HCT116 (cell line): ENCODE measurements at regions not wholly inside any gene's neighbourhood (a gene's known extent, or its start where the extent isn't known, plus 50 kb on each side); places are given as distances from the start of the nearest gene placed in this dataset.

Source experiments
- ATAC-seq: fragments of 200-7000 bp; cut with Tn5 transposase; 2 replicates; pipeline ENCODE4 v1.9.1; 2020; ENCODE audit warnings: mild to moderate bottlenecking, moderate library complexity
- BruUV-seq: library from RNA; stranded (reverse); fragments of 400-500 nt; replicated peaks from 2 replicates; lab custom pipeline; 2021; lab: Mats Ljungman, UMichigan
- CTCF ChIA-PET: fragments of 300-600 bp; sonication (Branson Sonifier 250); formaldehyde crosslinking; loops from one replicate; lab custom pipeline; 2021; ENCODE audit warnings: antibody characterized with exemption; lab: Charles Lee
- POLR2A ChIA-PET: fragments of 300-600, 350-600 bp; sonication (Branson Sonifier 250); formaldehyde crosslinking; loops from one replicate; lab custom pipeline; 2021; ENCODE audit warnings: antibody characterized with exemption; lab: Charles Lee
- RAD21 ChIA-PET, 2 experiments: fragments of 300-600 bp; sonication (Branson Sonifier 250); formaldehyde crosslinking; loops; one replicate each; lab custom pipeline; 2023; ENCODE audit warnings: low total read pairs in 2 of 2; ENCODE audit not compliant: uncharacterized antibody in 2 of 2, unreplicated experiment in 2 of 2, low non-redundant PET in 1 of 2; lab: Charles Lee
- DNase-seq: peaks from one replicate; pipeline ENCODE4 v3.0.0-alpha.2; 2010; ENCODE audit warnings: low read depth, low spot score
- H2AFZ ChIP-seq: fragments of 200-600 bp; shearing (Covaris generic), sonication (generic); 2 replicates; pipeline ENCODE4 v1.6.1; 2017; ENCODE audit warnings: low read depth, mixed run types, mixed read lengths, antibody characterized with exemption, low read length; ENCODE audit not compliant: poor library complexity, severe bottlenecking
- H3K27ac ChIP-seq: 2 replicates; pipeline ENCODE4 v1.5.1; 2012; ENCODE audit warnings: low read depth, low read length
- H3K27me3 ChIP-seq: fragments of 200-600 bp; sonication (generic); 2 replicates; pipeline ENCODE4 v1.6.1; 2016; ENCODE audit warnings: mixed run types, low read length, mixed read lengths; ENCODE audit not compliant: insufficient read depth
- H3K36me3 ChIP-seq, 2 experiments: fragments of 200-500 bp in 1 of 2; fragments of 200-600 bp in 1 of 2; sonication (Bioruptor generic) in 1 of 2; sonication (generic) in 1 of 2; 2 replicates each; pipeline versions ENCODE4 v1.5.1 to v1.6.1; 2014 to 2016; ENCODE audit warnings: low read length in 2 of 2, inconsistent platforms in 1 of 2, mixed read lengths in 1 of 2, mixed run types in 1 of 2; ENCODE audit not compliant: insufficient read depth in 2 of 2, control insufficient read depth in 1 of 2
- H3K4me1 ChIP-seq, 2 experiments: fragments of 200-600 bp in 1 of 2; sonication (generic) in 1 of 2; 2 replicates each; pipeline versions ENCODE4 v1.5.1 to v1.6.1; 2012 to 2017; ENCODE audit warnings: low read length in 2 of 2, inconsistent platforms in 1 of 2, mild to moderate bottlenecking in 1 of 2, mixed read lengths in 1 of 2, mixed run types in 1 of 2, moderate library complexity in 1 of 2; ENCODE audit not compliant: insufficient read depth in 2 of 2, control insufficient read depth in 1 of 2
- H3K4me2 ChIP-seq: fragments of 200-600 bp; sonication (generic); 2 replicates; pipeline ENCODE4 v1.6.1; 2017; ENCODE audit warnings: mixed run types, low read length, mixed read lengths
- H3K4me3 ChIP-seq, 2 experiments: fragments of 200-600 bp in 1 of 2; sonication (generic) in 1 of 2; replicated peaks in 1 of 2; 2 replicates each; pipeline ENCODE4 v1.5.1; 2011 to 2016; ENCODE audit warnings: low read length in 2 of 2, control low read depth in 1 of 2, low read depth in 1 of 2, mild to moderate bottlenecking in 1 of 2, mixed read lengths in 1 of 2, mixed run types in 1 of 2
- H3K79me2 ChIP-seq: fragments of 200-600 bp; sonication (generic); 2 replicates; pipeline ENCODE4 v1.6.1; 2017; ENCODE audit warnings: mild to moderate bottlenecking, mixed run types, low read length, moderate library complexity, mixed read lengths; ENCODE audit not compliant: insufficient read depth
- H3K9ac ChIP-seq: fragments of 200-600 bp; sonication (generic); 2 replicates; pipeline ENCODE4 v1.6.1; 2016; ENCODE audit warnings: low read length, mixed read lengths
- H3K9me2 ChIP-seq: fragments of 200-600 bp; sonication (generic), shearing (Covaris generic); 2 replicates; pipeline ENCODE4 v1.6.1; 2017; ENCODE audit warnings: mixed run types, mild to moderate bottlenecking, moderate library complexity; ENCODE audit not compliant: insufficient read depth
- H3K9me3 ChIP-seq, 2 experiments: fragments of 200-500 bp in 1 of 2; fragments of 200-600 bp in 1 of 2; sonication (Bioruptor generic) in 1 of 2; sonication (generic) in 1 of 2; 2 replicates each; pipeline ENCODE4 v1.6.1; 2014 to 2017; ENCODE audit warnings: low read length in 2 of 2, mixed read lengths in 2 of 2, inconsistent platforms in 1 of 2, low read depth in 1 of 2, mild to moderate bottlenecking in 1 of 2, mixed run types in 1 of 2, moderate library complexity in 1 of 2; ENCODE audit not compliant: control insufficient read depth in 1 of 2, insufficient read depth in 1 of 2
- H4K20me1 ChIP-seq: fragments of 200-600 bp; sonication (generic), shearing (Covaris generic); 2 replicates; pipeline ENCODE4 v1.6.1; 2017; ENCODE audit warnings: mixed run types, mild to moderate bottlenecking, moderate library complexity; ENCODE audit not compliant: insufficient read depth
- ATF3 ChIP-seq: IDR thresholded peaks from 2 replicates; pipeline ENCODE4 v1.6.1; 2012
- CBX3 ChIP-seq: IDR thresholded peaks from 2 replicates; pipeline ENCODE4 v1.6.1; 2012; ENCODE audit warnings: low read depth
- CEBPB ChIP-seq: IDR thresholded peaks from 2 replicates; pipeline ENCODE4 v1.6.1; 2012; ENCODE audit warnings: low read depth
- ELF1 ChIP-seq: IDR thresholded peaks from 2 replicates; pipeline ENCODE4 v1.6.1; 2012; ENCODE audit warnings: low read depth, borderline replicate concordance
- EZH2 ChIP-seq: fragments of 200-600 bp; sonication (generic); IDR thresholded peaks from 2 replicates; pipeline ENCODE4 v1.6.1; 2017; ENCODE audit warnings: antibody characterized with exemption, mixed run types
- POLR2A ChIP-seq: IDR thresholded peaks from 2 replicates; pipeline ENCODE4 v1.7.0; 2011; ENCODE audit warnings: borderline replicate concordance; ENCODE audit not compliant: insufficient read depth, insufficient read length; ENCODE audit errors: extremely low read depth
- POLR2AphosphoS5 ChIP-seq: IDR thresholded peaks from 2 replicates; pipeline ENCODE4 v1.6.1; 2011; ENCODE audit warnings: mild to moderate bottlenecking, low read depth, low read length, moderate library complexity
- RAD21 ChIP-seq: IDR thresholded peaks from 2 replicates; pipeline ENCODE4 v1.6.1; 2012; ENCODE audit warnings: low read depth, mild to moderate bottlenecking
- SIN3A ChIP-seq: IDR thresholded peaks from 2 replicates; pipeline ENCODE4 v1.6.1; 2012; ENCODE audit warnings: low read depth
- YY1 ChIP-seq: IDR thresholded peaks from 2 replicates; pipeline ENCODE4 v1.6.1; 2011; ENCODE audit warnings: low read length, low read depth, moderate library complexity, mild to moderate bottlenecking; ENCODE audit not compliant: insufficient replicate concordance; ENCODE audit errors: extremely low read depth
- ZBTB33 ChIP-seq: IDR thresholded peaks from 2 replicates; pipeline ENCODE4 v1.6.1; 2011; ENCODE audit warnings: mild to moderate bottlenecking, low read length, moderate library complexity; ENCODE audit not compliant: insufficient replicate concordance; ENCODE audit errors: extremely low read depth
- ZFX ChIP-seq: fragments of 450-650 bp; IDR thresholded peaks from 2 replicates; pipeline ENCODE4 v1.6.1; 2017
- intact Hi-C: fragments of 100-400 bp; cut with micrococcal nuclease; formaldehyde crosslinking; loops from 2 replicates; pipeline ENCODE4 v1.10.0; 2022
- TF ChIP-seq, protein P1 (sequence below): IDR thresholded peaks from 2 replicates; pipeline ENCODE4 v1.6.1; 2012; ENCODE audit warnings: low read depth

DNA sequence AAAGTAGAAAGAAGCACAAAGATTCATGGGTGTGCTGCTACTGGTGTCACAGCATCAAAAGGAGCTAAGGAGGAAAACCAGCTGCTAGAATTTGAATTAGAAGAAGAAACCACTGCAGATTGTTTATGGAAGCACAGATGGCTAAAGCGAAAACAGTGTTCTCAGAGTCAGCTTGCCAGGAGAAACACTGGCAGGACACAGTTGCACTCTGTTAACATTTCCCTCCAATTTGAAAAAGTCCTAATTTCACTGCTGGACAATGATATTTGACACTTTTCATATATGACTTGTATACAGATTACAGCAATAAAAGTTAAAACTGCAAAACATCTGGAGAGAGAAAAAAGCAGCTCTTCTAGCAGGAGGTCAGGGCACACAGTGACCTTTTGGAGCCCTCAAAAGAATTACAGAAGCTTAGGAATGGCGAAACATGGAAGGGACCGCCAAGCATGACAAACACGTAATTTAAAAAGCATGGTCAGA, 314.5 kb downstream of the COL12A1 start:
- H4K20me1 ChIP-seq, result no peaks in the 10 kb centered on the region
- DNase-seq, result no peak
- no peak overlapping the region for H3K4me3 ChIP-seq
- H3K4me1 ChIP-seq, result no peaks in the 10 kb centered on the region
- H3K9ac ChIP-seq, result no peak overlapping the region
- H3K9me2 ChIP-seq, result no peaks in the 10 kb centered on the region
- intact Hi-C loops, result no loop called here
- H3K36me3 ChIP-seq, result no peaks in the 10 kb centered on the region
- TF ChIP-seq CEBPB (no peak), RAD21 (no peak), ATF3 (no peak), POLR2AphosphoS5 (no peak), POLR2A (no peak), YY1 (no peak), ELF1 (no peak), EZH2 (no peak), SIN3A (no peak), ZFX (no peak), ZBTB33 (no peak), CBX3 (no peak)
- TF ChIP-seq, protein P1, sequence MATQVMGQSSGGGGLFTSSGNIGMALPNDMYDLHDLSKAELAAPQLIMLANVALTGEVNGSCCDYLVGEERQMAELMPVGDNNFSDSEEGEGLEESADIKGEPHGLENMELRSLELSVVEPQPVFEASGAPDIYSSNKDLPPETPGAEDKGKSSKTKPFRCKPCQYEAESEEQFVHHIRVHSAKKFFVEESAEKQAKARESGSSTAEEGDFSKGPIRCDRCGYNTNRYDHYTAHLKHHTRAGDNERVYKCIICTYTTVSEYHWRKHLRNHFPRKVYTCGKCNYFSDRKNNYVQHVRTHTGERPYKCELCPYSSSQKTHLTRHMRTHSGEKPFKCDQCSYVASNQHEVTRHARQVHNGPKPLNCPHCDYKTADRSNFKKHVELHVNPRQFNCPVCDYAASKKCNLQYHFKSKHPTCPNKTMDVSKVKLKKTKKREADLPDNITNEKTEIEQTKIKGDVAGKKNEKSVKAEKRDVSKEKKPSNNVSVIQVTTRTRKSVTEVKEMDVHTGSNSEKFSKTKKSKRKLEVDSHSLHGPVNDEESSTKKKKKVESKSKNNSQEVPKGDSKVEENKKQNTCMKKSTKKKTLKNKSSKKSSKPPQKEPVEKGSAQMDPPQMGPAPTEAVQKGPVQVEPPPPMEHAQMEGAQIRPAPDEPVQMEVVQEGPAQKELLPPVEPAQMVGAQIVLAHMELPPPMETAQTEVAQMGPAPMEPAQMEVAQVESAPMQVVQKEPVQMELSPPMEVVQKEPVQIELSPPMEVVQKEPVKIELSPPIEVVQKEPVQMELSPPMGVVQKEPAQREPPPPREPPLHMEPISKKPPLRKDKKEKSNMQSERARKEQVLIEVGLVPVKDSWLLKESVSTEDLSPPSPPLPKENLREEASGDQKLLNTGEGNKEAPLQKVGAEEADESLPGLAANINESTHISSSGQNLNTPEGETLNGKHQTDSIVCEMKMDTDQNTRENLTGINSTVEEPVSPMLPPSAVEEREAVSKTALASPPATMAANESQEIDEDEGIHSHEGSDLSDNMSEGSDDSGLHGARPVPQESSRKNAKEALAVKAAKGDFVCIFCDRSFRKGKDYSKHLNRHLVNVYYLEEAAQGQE, result no peak
- TF ChIP-seq, all 23 proteins: peak for 0
- H3K79me2 ChIP-seq, result no peaks in the 10 kb centered on the region
- H2AFZ ChIP-seq, result no peak overlapping the region
- no TSS peak for BruUV-seq
- CTCF ChIA-PET, result no interaction called here
- no peaks in the 10 kb centered on the region for H3K27me3 ChIP-seq
- RAD21 ChIA-PET, result no interaction called here
- H3K9me3 ChIP-seq, result no peaks in the 10 kb centered on the region
- no peak overlapping the region for H3K27ac ChIP-seq
- POLR2A ChIA-PET, result no interaction called here
- ATAC-seq, result no peak
- H3K4me2 ChIP-seq, result no peak overlapping the region
